ENCODE measurements at regions not wholly inside any gene's neighbourhood (a gene's known extent, or its start where the extent isn't known, plus 50 kb on each side); places are given as distances from the start of the nearest gene placed in this dataset.
A peak's percentile ranks its signal among the peaks of the same experiment; 100 is the strongest.
"Not testable (repeated sequence)": the region's sequence is repeated elsewhere in the genome, so short reads cannot be mapped to it uniquely, and the experiment has no call there.

DNA sequence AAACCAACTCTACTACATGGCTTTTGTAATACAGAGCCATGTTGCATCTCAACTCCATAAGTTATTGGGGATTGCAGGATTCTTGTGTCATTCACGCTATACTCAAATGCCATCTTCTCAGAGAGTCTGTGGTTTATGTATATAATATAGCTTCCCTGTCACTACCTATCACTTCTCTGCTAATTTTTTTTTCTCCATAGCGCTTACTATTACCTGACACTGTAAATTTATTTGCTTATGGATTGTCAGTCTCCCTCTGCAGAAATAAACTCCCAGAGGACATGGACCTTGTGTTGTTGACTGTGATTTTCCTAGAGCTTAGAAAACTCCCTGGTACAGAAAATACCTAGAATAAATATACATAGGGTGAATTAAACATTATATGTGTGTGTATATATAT is 990.5 kb downstream of the TBL1XR1 start:
- no peak for DNase-seq (ENCODE audit: low read depth, low spot score)

DNA sequence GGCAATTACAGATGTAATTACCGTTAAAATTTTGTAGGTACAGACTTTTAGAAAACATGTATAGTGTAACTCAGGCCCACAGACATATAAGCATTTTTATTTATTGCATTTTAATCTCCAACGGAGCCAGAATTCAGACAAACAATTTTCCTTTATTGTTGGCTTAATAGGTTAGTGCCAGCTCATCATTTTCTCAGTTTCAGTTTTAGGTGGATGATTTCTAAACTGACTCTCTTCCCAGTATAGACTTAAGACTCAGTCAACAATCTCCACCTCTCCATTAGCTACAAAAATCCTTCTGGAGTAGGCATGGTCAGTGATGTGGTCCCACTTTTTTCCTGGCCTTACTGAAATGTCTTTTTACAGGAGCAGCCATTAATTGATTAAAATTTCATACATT is 994.6 kb downstream of the TBL1XR1 start:
- no peak for DNase-seq (ENCODE audit: low read depth, low spot score)

DNA sequence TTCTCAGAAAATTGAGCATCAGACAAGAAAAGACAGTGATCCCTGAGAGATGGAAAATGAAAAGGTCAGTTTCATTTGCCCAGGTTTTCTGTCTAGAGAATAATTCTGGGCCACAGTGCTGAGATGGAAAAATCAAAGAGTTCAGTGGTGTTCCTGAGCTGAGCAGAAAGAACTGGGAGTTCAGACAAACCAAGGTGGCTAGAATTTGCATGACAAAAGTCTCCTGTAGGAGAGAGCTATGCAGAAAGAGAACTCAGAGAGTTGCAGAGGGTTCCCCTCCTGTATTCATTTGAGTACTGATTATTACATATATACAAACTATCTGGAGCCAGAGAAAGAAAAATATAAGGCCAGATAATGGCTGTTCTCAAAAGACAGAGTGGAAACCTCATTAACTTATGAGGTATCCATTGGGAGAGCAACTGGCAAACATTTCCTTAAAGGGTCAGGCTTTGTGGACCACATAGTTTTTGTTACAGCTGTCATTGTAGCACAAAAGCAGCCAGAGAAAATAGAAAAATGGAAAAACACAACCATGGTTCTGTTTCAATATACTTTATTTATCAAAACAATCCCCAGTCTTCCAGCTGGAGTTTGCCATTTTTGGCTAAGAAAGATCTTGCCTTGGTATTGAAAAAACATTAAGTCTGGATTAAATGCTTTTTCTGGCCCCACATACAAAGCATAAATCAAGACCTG is 1004.1 kb downstream of the TBL1XR1 start:
- DNase-seq (ENCODE audit: low read depth, low spot score) = peak; percentile 1

DNA sequence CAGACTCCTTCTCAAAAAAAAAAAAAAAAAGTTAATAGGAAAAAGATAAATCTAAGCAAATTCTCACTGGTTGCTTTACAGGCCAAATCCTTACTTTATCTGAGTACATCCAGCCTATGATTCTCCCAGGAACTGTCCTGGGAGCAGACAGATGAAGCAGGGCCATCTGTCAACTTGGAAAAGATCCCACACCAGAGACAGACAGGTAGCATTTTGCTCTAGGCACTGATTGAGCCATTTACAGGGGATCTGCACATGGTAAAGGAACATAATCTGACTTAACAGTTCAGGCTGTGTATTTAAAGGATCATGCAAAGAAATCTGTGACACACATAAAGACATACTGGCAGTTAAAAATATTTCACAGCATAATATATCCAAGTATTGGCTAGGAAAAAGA is 1006.5 kb downstream of the TBL1XR1 start:
- no peak for DNase-seq (ENCODE audit: low read depth, low spot score)

DNA sequence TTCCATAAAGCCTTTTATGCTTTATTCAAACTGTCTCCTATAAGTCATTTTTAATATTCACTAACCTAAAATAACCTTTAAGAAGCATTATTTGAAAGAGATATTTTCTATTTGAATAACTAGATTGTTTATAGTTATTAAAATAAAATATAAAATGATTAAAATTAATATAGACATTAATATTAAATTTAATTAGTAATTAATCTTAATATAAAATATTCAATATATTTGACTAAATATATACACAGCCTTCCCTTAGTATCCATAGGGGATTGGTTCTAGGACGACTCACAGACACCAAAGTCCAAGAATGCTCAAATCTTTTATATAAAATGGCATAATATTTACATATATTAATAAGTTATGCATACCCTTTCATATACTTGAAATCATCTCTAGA is 1014.1 kb downstream of the TBL1XR1 start:
- DNase-seq (ENCODE audit: low read depth, low spot score) = no peak

DNA sequence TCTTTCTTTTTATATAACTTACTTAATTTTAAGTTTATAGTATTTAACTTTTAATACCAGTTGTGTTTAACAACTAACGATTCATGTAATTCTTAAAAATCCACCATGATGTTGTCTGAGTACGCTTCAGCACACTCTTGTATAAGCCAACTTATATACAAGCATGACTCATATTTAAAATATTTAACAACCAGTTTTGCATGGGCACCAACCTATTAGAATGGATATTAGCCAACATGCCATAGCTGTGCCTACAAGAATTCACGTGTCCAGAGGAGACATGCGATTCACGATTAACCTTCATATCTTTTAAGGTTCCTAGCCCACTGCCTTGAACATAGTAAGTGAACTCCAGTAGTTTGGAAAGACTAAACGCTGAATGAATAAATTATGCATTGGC is 1023.2 kb downstream of the TBL1XR1 start:
- no peak for DNase-seq (ENCODE audit: low read depth, low spot score)

DNA sequence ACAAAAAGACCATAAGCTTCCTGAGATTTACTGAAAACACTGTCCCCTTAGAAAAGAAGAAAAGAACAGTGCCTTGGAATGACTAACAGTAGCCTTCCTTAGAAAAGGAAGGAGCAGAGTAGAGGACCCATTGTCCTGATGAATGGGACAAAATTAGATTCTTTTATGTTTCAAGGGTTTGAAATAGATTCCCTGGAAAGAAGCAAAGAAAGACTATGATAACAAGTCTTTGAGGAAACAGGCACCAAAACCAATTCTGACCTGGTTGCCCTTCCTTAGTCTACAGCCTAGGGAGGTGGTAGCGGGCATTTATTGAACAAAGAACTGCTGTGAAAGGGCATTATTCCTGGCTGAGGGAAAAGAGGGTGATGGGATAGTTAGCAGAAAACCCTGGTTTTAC is 1024.8 kb downstream of the TBL1XR1 start:
- DNase-seq (ENCODE audit: low read depth, low spot score) = no peak

DNA sequence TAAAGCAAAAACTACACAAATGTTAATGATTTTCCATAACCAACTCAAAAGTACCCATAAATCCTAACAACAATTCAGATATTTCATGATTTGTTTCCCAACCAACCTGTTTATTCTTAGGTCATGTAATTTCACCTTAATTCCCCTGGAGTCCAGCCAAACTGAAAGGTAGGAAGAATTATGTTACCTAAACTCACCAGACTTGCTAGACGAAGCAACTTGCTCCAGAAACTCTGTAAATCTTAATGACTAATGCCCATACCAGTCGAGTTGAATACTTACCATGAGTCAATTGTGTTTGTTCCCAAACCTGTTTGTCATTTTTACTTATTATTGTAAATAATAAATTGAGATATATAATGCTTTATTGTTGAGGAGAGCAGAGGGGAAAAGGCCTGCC is 1030.0 kb downstream of the TBL1XR1 start:
- DNase-seq (ENCODE audit: low read depth, low spot score) = no peak

DNA sequence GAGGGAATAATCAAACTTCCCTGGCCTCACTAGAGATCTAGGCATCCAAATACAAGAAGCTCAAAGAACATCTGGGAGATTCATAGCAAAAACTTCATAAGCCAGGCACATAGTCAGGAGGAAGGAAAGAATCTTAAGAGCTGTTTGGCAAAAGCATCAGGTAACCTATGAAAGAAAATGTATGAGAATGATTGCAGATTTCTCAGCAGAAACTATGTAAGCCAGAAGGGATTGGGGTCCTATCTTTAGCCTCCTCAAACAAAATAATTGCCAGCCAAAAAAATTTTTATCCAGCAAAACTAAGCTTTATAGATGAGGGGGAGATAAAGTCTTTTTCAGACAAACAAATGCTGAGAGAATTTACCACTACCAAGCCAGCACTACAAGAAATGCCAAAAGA is 1036.3 kb downstream of the TBL1XR1 start:
- DNase-seq (ENCODE audit: low read depth, low spot score) = no peak

DNA sequence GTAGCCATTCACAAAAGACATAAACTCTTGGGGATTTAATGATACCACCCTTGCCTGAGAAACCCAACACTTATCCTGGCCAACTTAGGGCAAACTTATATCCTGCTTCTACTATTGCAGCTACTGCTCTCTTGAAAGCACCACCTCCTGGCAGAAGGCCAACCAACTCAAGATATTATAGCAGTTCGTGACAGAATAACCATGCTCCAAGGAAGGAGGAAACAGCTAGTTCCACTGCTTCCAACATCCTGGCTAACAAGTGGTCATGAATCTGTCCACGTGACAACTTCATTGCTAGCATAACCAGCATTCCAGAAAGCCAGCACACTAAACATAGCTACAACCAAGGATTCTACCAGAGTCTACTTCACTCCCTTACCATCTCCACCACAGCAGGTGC is 1037.5 kb downstream of the TBL1XR1 start:
- DNase-seq (ENCODE audit: low read depth, low spot score) = no peak

DNA sequence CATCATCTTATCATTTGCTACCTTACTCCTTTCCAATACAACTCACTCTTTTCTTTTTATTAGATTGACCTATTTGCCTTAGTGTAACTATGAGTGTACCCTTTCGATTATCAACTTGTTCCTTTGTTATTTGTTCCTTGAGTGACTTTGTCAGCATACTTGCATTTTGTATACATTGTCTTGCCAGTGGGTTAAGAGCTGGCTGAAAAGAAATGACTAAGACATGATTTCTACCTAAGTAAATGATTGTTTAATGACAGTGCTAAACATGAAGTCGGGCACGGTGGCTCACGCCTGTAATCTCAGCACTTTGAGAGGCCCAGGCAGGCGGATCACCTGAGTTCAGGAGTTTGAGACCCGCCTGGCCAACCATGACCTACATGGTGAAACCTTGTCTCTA is 1042.3 kb downstream of the TBL1XR1 start:
- no peak for DNase-seq (ENCODE audit: low read depth, low spot score)

DNA sequence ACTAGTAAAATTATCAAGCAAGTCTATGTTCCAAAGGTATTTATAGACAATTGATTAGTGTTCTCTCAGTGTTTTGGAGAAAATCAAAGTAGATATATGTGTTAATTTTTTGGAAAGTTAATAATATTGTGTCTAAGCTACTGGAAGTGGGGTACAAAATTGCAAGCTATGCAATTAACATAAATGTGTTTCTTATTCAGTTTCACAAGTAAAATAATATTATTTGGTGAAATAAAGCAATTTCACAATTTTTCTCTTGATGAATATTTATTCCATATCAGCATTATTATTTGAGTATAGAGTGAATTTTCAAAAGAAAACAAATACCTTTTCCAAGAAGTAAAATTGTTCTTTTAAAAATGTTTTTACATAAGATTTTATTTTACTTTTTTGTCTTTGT is 1047.7 kb downstream of the TBL1XR1 start:
- no peak for DNase-seq (ENCODE audit: low read depth, low spot score)

DNA sequence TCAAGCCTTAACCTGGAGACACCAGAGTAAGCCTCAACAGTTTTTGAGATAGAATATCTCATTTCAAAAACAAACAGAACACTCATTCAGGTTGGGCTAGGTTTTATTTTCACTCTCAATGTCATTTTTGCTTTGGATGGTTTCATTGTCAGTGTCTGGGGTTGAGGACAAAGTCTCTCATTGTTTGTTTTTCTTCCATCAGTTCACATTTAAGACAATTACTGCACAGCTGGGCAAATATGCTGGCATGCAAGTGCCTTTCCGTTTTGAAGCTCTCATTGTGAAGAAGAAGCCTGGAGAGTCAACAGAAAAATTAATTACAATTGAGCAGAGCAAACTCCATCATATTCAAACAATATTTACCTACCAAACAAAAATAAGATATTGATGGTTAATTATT is 1050.0 kb downstream of the TBL1XR1 start:
- no peak for DNase-seq (ENCODE audit: low read depth, low spot score)

DNA sequence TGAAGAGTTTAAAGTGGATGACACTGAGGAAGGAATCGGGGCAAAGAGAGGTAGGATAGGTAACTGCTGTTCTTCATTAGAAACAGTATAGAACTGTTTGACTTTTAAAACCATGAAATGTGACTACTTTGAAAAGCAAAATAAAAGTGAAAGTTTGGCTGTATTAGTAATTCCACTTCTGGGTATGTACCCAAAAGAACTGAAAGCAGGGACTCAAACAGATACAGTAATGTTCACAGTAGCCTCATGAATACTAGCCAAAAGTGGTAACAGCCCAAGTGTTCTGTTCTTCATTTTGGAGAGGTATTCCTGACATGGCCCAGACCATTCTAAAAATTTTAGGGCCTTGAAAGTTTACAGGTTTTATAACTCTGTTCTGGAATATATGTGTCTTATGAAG is 1055.4 kb downstream of the TBL1XR1 start:
- DNase-seq (ENCODE audit: low read depth, low spot score) = no peak

DNA sequence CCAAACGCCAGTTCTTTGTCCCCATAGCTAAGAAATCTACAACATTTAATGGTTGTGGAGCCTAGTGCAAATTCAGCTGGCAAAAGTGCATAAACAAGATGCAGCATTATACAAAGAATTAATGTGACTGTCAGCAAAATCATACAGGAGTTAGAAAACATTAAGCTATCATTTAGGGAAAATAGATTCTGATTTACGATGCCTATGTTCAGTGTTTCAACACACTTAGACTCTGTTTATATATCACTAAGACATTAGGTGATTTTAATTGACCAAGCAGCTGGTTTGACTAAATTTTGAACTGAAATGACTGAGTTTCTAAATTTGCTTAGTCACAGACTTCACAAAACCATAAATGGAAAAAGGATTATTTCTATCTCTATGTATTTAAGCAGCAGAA is 1076.8 kb downstream of the TBL1XR1 start:
- no peak for DNase-seq (ENCODE audit: low read depth, low spot score)

DNA sequence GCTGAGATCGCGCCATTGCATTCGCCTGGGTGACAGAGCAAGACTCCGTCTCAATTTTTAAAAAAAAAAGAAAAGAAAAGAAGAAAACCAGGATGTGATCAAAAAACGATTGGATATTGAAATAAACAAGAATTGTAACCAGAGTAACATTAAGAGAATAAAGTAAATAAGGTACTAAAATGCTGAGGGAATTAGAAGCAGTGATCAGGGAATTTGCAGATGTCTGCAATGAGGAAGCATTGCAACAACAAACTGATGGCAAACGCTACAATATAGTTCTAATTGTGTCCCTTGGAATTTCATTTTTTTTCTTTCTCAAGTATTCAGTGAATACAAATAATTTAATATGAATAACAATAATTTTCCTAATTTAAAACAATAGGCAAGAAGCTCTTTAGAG is 1077.5 kb downstream of the TBL1XR1 start:
- DNase-seq (ENCODE audit: low read depth, low spot score) = no peak

DNA sequence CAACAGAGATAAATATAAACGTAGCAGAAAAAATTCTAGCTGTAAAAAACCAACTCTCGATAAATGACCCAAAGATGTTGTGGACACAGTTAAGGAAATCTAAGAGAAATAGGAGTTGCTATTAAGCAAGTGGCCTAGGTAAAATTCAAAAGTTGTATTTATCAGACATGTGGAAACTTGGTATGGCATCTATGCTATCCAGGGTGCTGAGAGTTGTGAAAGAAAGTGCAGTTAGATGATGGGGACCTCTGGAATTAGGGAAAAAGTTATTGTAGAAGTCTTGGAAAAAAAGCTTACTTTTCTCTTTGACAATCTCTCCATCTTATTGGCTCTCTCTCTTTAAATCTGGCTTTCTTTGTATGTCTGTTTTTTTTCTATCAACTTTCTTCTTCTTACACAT is 1090.9 kb downstream of the TBL1XR1 start:
- no peak for DNase-seq (ENCODE audit: low read depth, low spot score)

DNA sequence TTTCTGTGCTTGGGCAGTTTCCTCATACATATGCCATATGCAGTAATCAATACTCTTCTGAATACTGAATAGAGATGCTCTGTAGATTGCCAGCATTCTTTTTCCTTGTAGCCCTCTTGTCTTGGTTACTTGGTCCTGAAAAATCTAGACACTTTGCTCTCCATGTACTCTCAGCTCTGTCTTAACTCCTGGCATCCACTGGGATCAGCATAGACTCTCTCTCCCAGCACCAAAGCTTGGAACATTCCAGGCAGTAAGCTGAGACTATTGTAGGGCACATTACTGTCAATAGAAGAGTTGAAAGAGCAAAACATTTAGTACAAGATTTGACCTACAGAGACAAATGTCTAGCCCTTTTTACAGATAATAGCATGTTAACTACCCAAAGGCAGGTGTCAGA is 1100.3 kb downstream of the TBL1XR1 start:
- no peak for DNase-seq (ENCODE audit: low read depth, low spot score)

DNA sequence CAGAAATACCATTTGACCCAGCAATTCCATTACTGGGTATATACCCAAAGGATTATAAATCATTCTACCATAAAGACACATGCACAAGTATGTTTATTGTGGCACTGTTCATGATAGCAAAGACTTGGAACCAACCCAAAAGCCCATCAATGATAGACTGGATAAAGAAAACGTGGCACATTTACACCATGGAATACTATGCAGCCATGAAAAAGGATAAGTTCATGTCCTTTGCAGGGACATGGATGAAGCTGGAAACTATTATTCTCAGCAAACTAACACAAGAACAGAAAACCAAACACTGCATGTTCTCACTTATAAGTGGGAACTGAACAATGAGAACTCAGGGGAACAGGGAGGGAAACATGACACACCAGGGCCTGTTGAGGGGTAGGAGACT is 1103.4 kb downstream of the TBL1XR1 start:
- DNase-seq (ENCODE audit: low read depth, low spot score) = not testable (repeated sequence)

DNA sequence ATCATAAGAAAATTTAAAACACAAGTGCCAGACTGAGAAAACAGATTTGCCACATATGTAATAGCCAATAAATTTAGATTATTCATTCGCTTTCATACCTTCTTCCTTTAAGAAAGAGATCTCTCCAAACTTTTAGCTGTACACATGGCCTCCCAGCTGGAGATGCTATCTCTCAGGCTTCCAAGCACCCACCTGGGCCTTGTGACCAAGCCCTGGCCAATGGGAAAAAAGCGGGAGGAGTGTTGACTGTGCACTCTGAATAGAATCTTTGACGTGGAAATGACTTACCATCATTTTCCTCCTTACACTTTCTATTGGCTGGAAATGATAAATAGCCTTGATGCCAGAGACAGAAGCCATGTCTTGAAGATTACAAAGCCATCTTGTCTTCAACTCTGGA is 1106.6 kb downstream of the TBL1XR1 start:
- no peak for DNase-seq (ENCODE audit: low read depth, low spot score)

DNA sequence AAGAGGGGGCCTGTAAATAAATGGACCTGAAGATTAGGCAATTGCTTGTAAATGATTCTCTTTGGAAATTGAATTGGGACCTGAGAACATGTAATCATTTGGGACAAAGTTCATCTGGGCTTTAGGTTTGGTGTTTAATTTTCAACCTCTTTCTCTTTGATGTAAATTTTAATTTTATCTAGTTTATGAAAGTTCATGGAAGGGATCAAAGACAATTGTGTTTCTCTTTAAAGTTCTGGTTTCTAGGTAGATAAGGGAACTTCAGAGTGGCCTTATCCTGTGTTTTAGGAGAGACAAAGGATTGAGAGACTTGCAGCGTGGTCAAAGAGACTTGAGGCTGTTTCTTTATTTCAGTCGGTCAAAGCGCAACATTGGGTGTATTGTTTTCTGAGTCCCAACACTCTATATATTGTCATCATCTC is 1108.3 kb downstream of the TBL1XR1 start:
- DNase-seq (ENCODE audit: low read depth, low spot score) = no peak

DNA sequence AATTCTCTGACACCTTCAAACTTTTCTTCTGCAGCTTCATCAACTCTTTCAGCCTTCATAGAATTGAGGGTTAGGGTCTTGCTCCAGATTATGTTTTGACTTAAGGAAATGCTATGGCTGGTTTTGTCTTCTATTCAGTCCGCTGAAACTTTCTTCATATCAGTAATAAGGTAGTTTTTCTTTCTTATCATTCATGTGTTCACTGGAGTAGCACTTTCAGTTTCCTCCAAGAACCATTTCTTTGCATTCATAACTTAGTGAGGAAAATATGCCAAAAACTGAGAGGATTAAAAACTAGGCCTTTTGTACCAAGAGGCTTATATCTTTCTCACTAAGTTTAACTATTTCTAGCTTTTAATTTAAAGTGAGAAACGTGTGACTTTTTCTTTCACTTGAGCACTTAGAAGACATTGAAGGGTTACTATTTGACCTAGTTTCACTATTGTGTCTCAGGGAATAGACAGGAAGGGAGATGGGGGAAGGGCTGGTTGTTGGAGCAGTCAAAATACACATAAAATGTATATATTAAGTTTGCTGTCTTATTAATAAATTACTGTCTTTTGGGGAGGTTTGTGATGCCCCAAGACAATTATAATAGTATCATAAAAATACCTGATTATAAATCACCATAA is 1110.1 kb downstream of the TBL1XR1 start:
- DNase-seq (ENCODE audit: low read depth, low spot score) = no peak

DNA sequence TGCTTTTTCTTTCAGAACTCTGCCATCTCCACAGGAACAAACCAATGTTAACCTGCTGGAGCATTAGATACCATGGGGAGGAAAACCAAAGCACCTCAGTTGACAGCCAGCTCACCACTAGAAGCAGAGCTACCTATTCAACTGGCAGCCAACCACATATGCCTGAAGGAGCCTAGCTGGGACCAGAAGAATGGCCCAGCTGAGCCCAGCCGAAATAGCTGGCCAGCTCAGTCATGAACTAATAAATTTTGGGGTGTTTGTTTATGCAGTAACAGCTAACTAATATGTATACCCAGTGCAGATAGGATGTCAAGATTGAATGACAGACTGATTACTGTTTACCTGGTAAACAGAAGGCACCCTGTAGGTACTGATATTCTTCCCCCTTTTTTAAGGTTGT is 1117.5 kb downstream of the TBL1XR1 start:
- no peak for DNase-seq (ENCODE audit: low read depth, low spot score)

DNA sequence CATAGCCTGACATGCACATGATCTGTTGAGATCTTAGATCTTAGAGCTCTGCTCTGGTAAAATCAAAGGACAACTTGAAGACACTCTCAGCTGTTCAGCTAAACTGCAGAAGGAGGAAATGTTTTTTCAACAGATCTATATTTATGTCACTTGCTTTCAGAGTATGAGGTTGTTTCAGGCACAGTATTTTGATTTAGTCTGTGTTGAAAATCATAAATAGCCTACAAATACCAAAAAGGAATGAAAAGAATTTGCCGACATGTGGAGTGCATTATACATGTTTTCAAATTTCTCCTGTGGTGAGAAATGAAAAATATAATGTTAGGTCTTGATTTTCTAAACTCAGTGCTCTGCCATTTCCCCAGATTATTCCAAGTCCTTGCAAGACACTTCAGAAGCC is 1118.4 kb downstream of the TBL1XR1 start:
- no peak for DNase-seq (ENCODE audit: low read depth, low spot score)
